IMR-90 (cell line): ENCODE measurements at regions not wholly inside any gene's neighbourhood (a gene's known extent, or its start where the extent isn't known, plus 50 kb on each side); places are given as distances from the start of the nearest gene placed in this dataset.

ENCODE experiments used
- ATAC-seq: fragments of 200-7000 bp; cut with Tn5 transposase; 2 replicates; pipeline ENCODE4 v1.9.1; 2020; ENCODE audit warnings: low read depth, mild to moderate bottlenecking, moderate library complexity
- BruUV-seq: library from RNA; stranded (reverse); fragments of 400-500 nt; replicated peaks from 2 replicates; lab custom pipeline; 2021; lab: Mats Ljungman, UMichigan
- CTCF ChIA-PET: fragments of 300-600 bp; formaldehyde crosslinking; extraction: SDS; loops from one replicate; lab custom pipeline; 2021; ENCODE audit warnings: antibody characterized with exemption; lab: Yijun Ruan, JAX
- POLR2A ChIA-PET: fragments of 300-600 bp; sonication (Branson Sonifier 250); formaldehyde crosslinking; loops from one replicate; lab custom pipeline; 2022; ENCODE audit warnings: antibody characterized with exemption; ENCODE audit not compliant: unreplicated experiment; lab: Charles Lee
- DNase-seq: peaks from one replicate; pipeline ENCODE4 v3.0.0; 2013
- H2AFZ ChIP-seq: replicated peaks from 2 replicates; pipeline ENCODE3; 2013; ENCODE audit warnings: low read length, mild to moderate bottlenecking; ENCODE audit not compliant: poor library complexity
- H2AK5ac ChIP-seq: 2 replicates; pipeline ENCODE4 v1.6.1; 2013; ENCODE audit warnings: low read depth, low read length, inconsistent platforms
- H2AK9ac ChIP-seq: replicated peaks from 2 replicates; pipeline ENCODE3; 2013; ENCODE audit warnings: mild to moderate bottlenecking, low read depth, low read length, moderate library complexity; ENCODE audit not compliant: poor library complexity
- H2BK120ac ChIP-seq: 2 replicates; pipeline ENCODE4 v1.6.1; 2013; ENCODE audit warnings: low read depth, low read length, inconsistent platforms
- H2BK15ac ChIP-seq: 3 replicates; pipeline ENCODE4 v1.6.1; 2013; ENCODE audit warnings: low read depth, low read length, inconsistent platforms
- H2BK20ac ChIP-seq: 2 replicates; pipeline ENCODE4 v1.6.1; 2013; ENCODE audit warnings: low read depth, mild to moderate bottlenecking, inconsistent platforms, low read length, moderate library complexity
- H2BK5ac ChIP-seq: 2 replicates; pipeline ENCODE4 v1.6.1; 2013; ENCODE audit warnings: mild to moderate bottlenecking, low read depth, low read length, inconsistent platforms; ENCODE audit not compliant: poor library complexity, severe bottlenecking
- H3K14ac ChIP-seq: replicated peaks from 2 replicates; pipeline ENCODE4 v1.6.1; 2013; ENCODE audit warnings: low read depth, low read length, inconsistent platforms
- H3K18ac ChIP-seq: 2 replicates; pipeline ENCODE4 v1.6.1; 2013; ENCODE audit warnings: low read depth, low read length, control low read depth
- H3K23ac ChIP-seq: 2 replicates; pipeline ENCODE4 v1.6.1; 2013; ENCODE audit warnings: low read depth, low read length, inconsistent platforms
- H3K27ac ChIP-seq: 2 replicates; pipeline ENCODE4 v1.5.1; 2013; ENCODE audit warnings: mild to moderate bottlenecking, control low read depth, low read length; ENCODE audit not compliant: insufficient read depth
- H3K27me3 ChIP-seq: 2 replicates; pipeline ENCODE4 v1.6.1; 2013; ENCODE audit warnings: low read length; ENCODE audit not compliant: control insufficient read depth, insufficient read depth
- H3K36me3 ChIP-seq: 2 replicates; pipeline ENCODE4 v1.6.1; 2013; ENCODE audit warnings: low read length, mixed read lengths; ENCODE audit not compliant: control insufficient read depth, insufficient read depth
- H3K4ac ChIP-seq: 2 replicates; pipeline ENCODE4 v1.6.1; 2013; ENCODE audit warnings: low read depth, low read length, inconsistent platforms
- H3K4me1 ChIP-seq: 2 replicates; pipeline ENCODE4 v1.6.1; 2013; ENCODE audit warnings: low read length, mixed read lengths; ENCODE audit not compliant: control insufficient read depth, insufficient read depth
- H3K4me2 ChIP-seq: 2 replicates; pipeline ENCODE4 v1.6.1; 2013; ENCODE audit warnings: low read depth, mild to moderate bottlenecking, control low read depth, low read length, moderate library complexity
- H3K4me3 ChIP-seq: 2 replicates; pipeline ENCODE4 v1.5.1; 2013; ENCODE audit warnings: low read depth, mild to moderate bottlenecking, control low read depth, low read length, moderate library complexity; ENCODE audit not compliant: insufficient read depth
- H3K56ac ChIP-seq: 2 replicates; pipeline ENCODE4 v1.6.1; 2013; ENCODE audit warnings: low read length, inconsistent platforms; ENCODE audit not compliant: insufficient read depth; ENCODE audit errors: extremely low read depth
- H3K79me1 ChIP-seq, 2 experiments: 2 replicates each; pipeline ENCODE4 v1.6.1; 2013; ENCODE audit warnings: low read length in 2 of 2, inconsistent platforms in 1 of 2, low read depth in 1 of 2
- H3K9ac ChIP-seq: 2 replicates; pipeline ENCODE4 v1.6.1; 2013; ENCODE audit warnings: low read depth, low read length, control low read depth
- H3K9me1 ChIP-seq: 2 replicates; pipeline ENCODE4 v1.6.1; 2013; ENCODE audit warnings: low read length, inconsistent platforms; ENCODE audit not compliant: insufficient read depth
- H3K9me3 ChIP-seq: 2 replicates; pipeline ENCODE4 v1.6.1; 2013; ENCODE audit warnings: low read length; ENCODE audit not compliant: control insufficient read depth, insufficient read depth
- H4K20me1 ChIP-seq: 2 replicates; pipeline ENCODE4 v1.6.1; 2013; ENCODE audit warnings: low read length, inconsistent platforms; ENCODE audit not compliant: insufficient read depth
- H4K5ac ChIP-seq: 2 replicates; pipeline ENCODE4 v1.6.1; 2013; ENCODE audit warnings: mild to moderate bottlenecking, low read depth, low read length, control low read depth
- H4K8ac ChIP-seq, 2 experiments: 2 replicates each; pipeline ENCODE4 v1.6.1; 2013; ENCODE audit warnings: low read depth in 2 of 2, low read length in 2 of 2, control low read depth in 1 of 2, inconsistent platforms in 1 of 2
- H4K91ac ChIP-seq: 2 replicates; pipeline ENCODE4 v1.6.1; 2013; ENCODE audit warnings: low read depth, low read length, inconsistent platforms; ENCODE audit not compliant: insufficient read depth
- BHLHE40 ChIP-seq: fragments of 150-350 bp; IDR thresholded peaks from 2 replicates; pipeline ENCODE4 v1.6.1; 2016; ENCODE audit warnings: mild to moderate bottlenecking, low read depth, low read length
- CHD1 ChIP-seq: IDR thresholded peaks from 2 replicates; pipeline ENCODE4 v1.6.1; 2012; ENCODE audit warnings: low read depth, low read length, improper control_type of control experiment
- MAFK ChIP-seq: IDR thresholded peaks from 2 replicates; pipeline ENCODE4 v1.6.1; 2012; ENCODE audit warnings: low read depth, low read length, improper control_type of control experiment
- NFE2L2 ChIP-seq: fragments of 150-350 bp; IDR thresholded peaks from 2 replicates; pipeline ENCODE4 v1.6.1; 2016; ENCODE audit warnings: low read depth, mild to moderate bottlenecking, low read length
- POLR2A ChIP-seq: IDR thresholded peaks from 2 replicates; pipeline ENCODE4 v1.6.1; 2012; ENCODE audit warnings: mild to moderate bottlenecking, low read depth, low read length
- RCOR1 ChIP-seq: IDR thresholded peaks from 2 replicates; pipeline ENCODE4 v1.6.1; 2012; ENCODE audit warnings: mild to moderate bottlenecking, low read length, improper control_type of control experiment; ENCODE audit not compliant: insufficient replicate concordance
- RFX5 ChIP-seq: IDR thresholded peaks from 2 replicates; pipeline ENCODE4 v1.8.0; 2012; ENCODE audit warnings: low read depth, mild to moderate bottlenecking, low read length, moderate library complexity
- SMC3 ChIP-seq: fragments of 150-350 bp; IDR thresholded peaks from 2 replicates; pipeline ENCODE4 v1.6.1; 2016; ENCODE audit warnings: low read depth, mild to moderate bottlenecking, antibody characterized with exemption, low read length, moderate library complexity
- WGBS, 2 experiments: methylation state at CpG; one replicate each; pipeline versions ENCODE4 v1.1.5 to v1.1.7; 2013; ENCODE audit warnings: missing lambda C conversion rate in 2 of 2; ENCODE audit not compliant: insufficient read length in 1 of 2; ENCODE audit errors: extremely low coverage in 2 of 2; 5-methylcytosine and 5-hydroxymethylcytosine counted together
- dilution Hi-C: fragments of 300-500 bp; cut with HindIII; formaldehyde crosslinking; loops from one replicate; pipeline ENCODE4 v1.14.3; 2018; ENCODE audit warnings: low sequenced_read_pairs; ENCODE audit not compliant: unreplicated experiment
- in situ Hi-C: fragments of 300-500 bp; cut with MboI; formaldehyde crosslinking; loops from 3 replicates; pipeline ENCODE4 v1.14.3; 2019; ENCODE audit warnings: low sequenced_read_pairs, inconsistent platforms, mixed read lengths
- intact Hi-C: fragments of 100-400 bp; cut with micrococcal nuclease; formaldehyde crosslinking; loops from 2 replicates; pipeline ENCODE4 v1.10.0; 2022
- TF ChIP-seq, protein P1 (sequence below): fragments of 150-350 bp; IDR thresholded peaks from 2 replicates; pipeline ENCODE4 v1.6.1; 2016; ENCODE audit warnings: low read depth, mild to moderate bottlenecking, low read length, moderate library complexity, borderline replicate concordance

DNA sequence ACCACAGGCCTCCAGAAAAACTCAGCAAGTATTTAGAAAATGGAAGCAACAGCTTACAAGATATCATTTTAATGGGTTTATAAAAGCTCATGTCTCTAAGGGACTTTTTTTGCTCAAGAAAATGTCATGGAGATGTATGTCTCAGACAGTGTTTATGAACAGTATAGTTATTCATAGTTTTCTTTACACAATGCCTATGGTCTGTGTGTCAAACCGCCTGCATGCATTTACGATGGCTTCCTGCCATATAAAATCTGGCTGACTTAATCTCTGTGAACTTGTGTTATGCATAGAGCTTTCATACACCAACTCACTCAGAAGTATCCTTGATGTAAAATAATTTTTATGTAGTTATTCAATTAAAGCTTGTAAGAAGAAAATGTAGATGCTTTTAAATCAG, 1314.2 kb upstream of the LRRTM3 start:
- H3K14ac ChIP-seq: no peak overlapping the region
- ChIA-PET CTCF (no interaction called here), POLR2A (no interaction called here)
- H3K4me1 ChIP-seq: no peaks in the 10 kb centered on the region
- ATAC-seq: no peak
- H2BK20ac ChIP-seq: no peak overlapping the region
- H3K23ac ChIP-seq: no peak overlapping the region
- no peak overlapping the region for H2AK9ac ChIP-seq
- H2AFZ ChIP-seq: no peak overlapping the region
- no peak overlapping the region for H3K4me3 ChIP-seq
- H3K27me3 ChIP-seq: no peaks in the 10 kb centered on the region
- H4K20me1 ChIP-seq: no peaks in the 10 kb centered on the region
- dilution Hi-C loops (no loop called here), intact Hi-C loops (no loop called here), in situ Hi-C loops (no loop called here)
- no peaks in the 10 kb centered on the region for H3K79me1 ChIP-seq
- no peak overlapping the region for H3K56ac ChIP-seq
- no peak overlapping the region for H4K8ac ChIP-seq
- H4K5ac ChIP-seq: no peak overlapping the region
- TF ChIP-seq POLR2A (no peak), RFX5 (no peak), CHD1 (no peak), BHLHE40 (no peak), NFE2L2 (no peak), RCOR1 (no peak), SMC3 (no peak), MAFK (no peak)
- TF ChIP-seq, protein P1, sequence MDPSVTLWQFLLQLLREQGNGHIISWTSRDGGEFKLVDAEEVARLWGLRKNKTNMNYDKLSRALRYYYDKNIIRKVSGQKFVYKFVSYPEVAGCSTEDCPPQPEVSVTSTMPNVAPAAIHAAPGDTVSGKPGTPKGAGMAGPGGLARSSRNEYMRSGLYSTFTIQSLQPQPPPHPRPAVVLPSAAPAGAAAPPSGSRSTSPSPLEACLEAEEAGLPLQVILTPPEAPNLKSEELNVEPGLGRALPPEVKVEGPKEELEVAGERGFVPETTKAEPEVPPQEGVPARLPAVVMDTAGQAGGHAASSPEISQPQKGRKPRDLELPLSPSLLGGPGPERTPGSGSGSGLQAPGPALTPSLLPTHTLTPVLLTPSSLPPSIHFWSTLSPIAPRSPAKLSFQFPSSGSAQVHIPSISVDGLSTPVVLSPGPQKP: no peak
- peak; percentile 64 for DNase-seq
- no peak overlapping the region for H2AK5ac ChIP-seq
- no peak overlapping the region for H4K91ac ChIP-seq
- no peaks in the 10 kb centered on the region for H3K36me3 ChIP-seq
- H2BK5ac ChIP-seq: no peak overlapping the region
- no TSS peak for BruUV-seq
- H3K18ac ChIP-seq: no peak overlapping the region
- no peak overlapping the region for H2BK120ac ChIP-seq
- H2BK15ac ChIP-seq: no peak overlapping the region
- H3K4ac ChIP-seq: no peak overlapping the region
- H3K9me1 ChIP-seq: no peaks in the 10 kb centered on the region
- H3K9me3 ChIP-seq: peaks cover 2% of the 10 kb centered on the region; the same call in 1 of the 2 replicates
- no CpG with 5 or more reads among the region's 2 CpGs for WGBS, 2 experiments
- H3K9ac ChIP-seq: no peak overlapping the region
- no peak overlapping the region for H3K4me2 ChIP-seq
- H3K27ac ChIP-seq: no peak overlapping the region
